ENCODE measurements at regions not wholly inside any gene's neighbourhood (a gene's known extent, or its start where the extent isn't known, plus 50 kb on each side); places are given as distances from the start of the nearest gene placed in this dataset.

GRCh38 chr13:112137144-112137543, 70.2 kb downstream of the SOX1 start:
- Histone ChIP-seq H3K9ac (ENCODE audit: low read depth, low read length) (no peak overlapping the region), H3K36me3 (ENCODE audit: insufficient read depth, low read depth, low read length) (no peaks in the 10 kb centered on the region), H3K4me3 (ENCODE audit: low read length) (no peak overlapping the region), H3K9me3 (ENCODE audit: insufficient read depth, low read depth, low read length) (no peaks in the 10 kb centered on the region), H3K4me1 (ENCODE audit: insufficient read depth, low read length) (no peaks in the 10 kb centered on the region), H3K27me3 (ENCODE audit: insufficient read depth, low read length) (no peaks in the 10 kb centered on the region; the same call in 1 of the 2 replicates), H3K27ac (ENCODE audit: low read length) (no peak overlapping the region)

- H3K27me3 ChIP-seq (ENCODE audit: insufficient read depth, low read length), result no peaks in the 10 kb centered on the region; the same call in 1 of the 2 replicates
- H3K27ac ChIP-seq (ENCODE audit: low read length), result no peak overlapping the region
- H3K9ac ChIP-seq (ENCODE audit: low read depth, low read length), result no peak overlapping the region
- H3K4me1 ChIP-seq (ENCODE audit: insufficient read depth, low read length), result no peaks in the 10 kb centered on the region
- H3K4me3 ChIP-seq (ENCODE audit: low read length), result no peak overlapping the region
- no peaks in the 10 kb centered on the region for H3K9me3 ChIP-seq (ENCODE audit: insufficient read depth, low read depth, low read length)
- no peaks in the 10 kb centered on the region for H3K36me3 ChIP-seq (ENCODE audit: insufficient read depth, low read depth, low read length)
Observed at GRCh38 chr13:112140366-112140765, 73.4 kb downstream of the SOX1 start.

- Histone ChIP-seq H3K9ac (ENCODE audit: low read depth, low read length) (no peak overlapping the region), H3K9me3 (ENCODE audit: insufficient read depth, low read depth, low read length) (no peaks in the 10 kb centered on the region), H3K27ac (ENCODE audit: low read length) (no peak overlapping the region), H3K36me3 (ENCODE audit: insufficient read depth, low read depth, low read length) (no peaks in the 10 kb centered on the region), H3K4me3 (ENCODE audit: low read length) (no peak overlapping the region), H3K27me3 (ENCODE audit: insufficient read depth, low read length) (no peaks in the 10 kb centered on the region; the same call in 1 of the 2 replicates), H3K4me1 (ENCODE audit: insufficient read depth, low read length) (no peaks in the 10 kb centered on the region)
Observed at GRCh38 chr13:112141643-112142400, 74.9 kb downstream of the SOX1 start.

GRCh38 chr13:112142401-112142930, 75.5 kb downstream of the SOX1 start:
- H3K27me3 ChIP-seq (ENCODE audit: insufficient read depth, low read length), result no peaks in the 10 kb centered on the region
- H3K36me3 ChIP-seq (ENCODE audit: insufficient read depth, low read depth, low read length), result no peaks in the 10 kb centered on the region
- H3K9me3 ChIP-seq (ENCODE audit: insufficient read depth, low read depth, low read length), result no peaks in the 10 kb centered on the region
- H3K27ac ChIP-seq (ENCODE audit: low read length), result no peak overlapping the region
- no peak overlapping the region for H3K9ac ChIP-seq (ENCODE audit: low read depth, low read length)
- H3K4me3 ChIP-seq (ENCODE audit: low read length), result no peak overlapping the region
- H3K4me1 ChIP-seq (ENCODE audit: insufficient read depth, low read length), result no peaks in the 10 kb centered on the region

GRCh38 chr13:112143046-112143752, 76.2 kb downstream of the SOX1 start:
- H3K27me3 ChIP-seq (ENCODE audit: insufficient read depth, low read length), result no peaks in the 10 kb centered on the region
- H3K9me3 ChIP-seq (ENCODE audit: insufficient read depth, low read depth, low read length), result no peaks in the 10 kb centered on the region
- H3K4me3 ChIP-seq (ENCODE audit: low read length), result no peak overlapping the region
- H3K36me3 ChIP-seq (ENCODE audit: insufficient read depth, low read depth, low read length), result no peaks in the 10 kb centered on the region
- no peak overlapping the region for H3K27ac ChIP-seq (ENCODE audit: low read length)
- H3K9ac ChIP-seq (ENCODE audit: low read depth, low read length), result no peak overlapping the region
- no peaks in the 10 kb centered on the region for H3K4me1 ChIP-seq (ENCODE audit: insufficient read depth, low read length)

GRCh38 chr13:112143753-112144615, 77.0 kb downstream of the SOX1 start:
- H3K36me3 ChIP-seq (ENCODE audit: insufficient read depth, low read depth, low read length), result no peaks in the 10 kb centered on the region
- H3K27ac ChIP-seq (ENCODE audit: low read length), result no peak overlapping the region
- H3K9ac ChIP-seq (ENCODE audit: low read depth, low read length), result no peak overlapping the region
- H3K4me3 ChIP-seq (ENCODE audit: low read length), result no peak overlapping the region
- H3K4me1 ChIP-seq (ENCODE audit: insufficient read depth, low read length), result no peaks in the 10 kb centered on the region
- H3K9me3 ChIP-seq (ENCODE audit: insufficient read depth, low read depth, low read length), result no peaks in the 10 kb centered on the region; the same call in 1 of the 2 replicates
- no peaks in the 10 kb centered on the region for H3K27me3 ChIP-seq (ENCODE audit: insufficient read depth, low read length)

GRCh38 chr13:112144616-112145550, 77.9 kb downstream of the SOX1 start:
- no peak overlapping the region for H3K27ac ChIP-seq (ENCODE audit: low read length)
- H3K9me3 ChIP-seq (ENCODE audit: insufficient read depth, low read depth, low read length), result no peaks in the 10 kb centered on the region; the same call in 1 of the 2 replicates
- no peaks in the 10 kb centered on the region for H3K4me1 ChIP-seq (ENCODE audit: insufficient read depth, low read length)
- no peak overlapping the region for H3K4me3 ChIP-seq (ENCODE audit: low read length)
- no peaks in the 10 kb centered on the region for H3K36me3 ChIP-seq (ENCODE audit: insufficient read depth, low read depth, low read length)
- no peaks in the 10 kb centered on the region for H3K27me3 ChIP-seq (ENCODE audit: insufficient read depth, low read length)
- no peak overlapping the region for H3K9ac ChIP-seq (ENCODE audit: low read depth, low read length)

- Histone ChIP-seq H3K9me3 (ENCODE audit: insufficient read depth, low read depth, low read length) (no peaks in the 10 kb centered on the region; the same call in 1 of the 2 replicates), H3K4me3 (ENCODE audit: low read length) (no peak overlapping the region), H3K9ac (ENCODE audit: low read depth, low read length) (no peak overlapping the region), H3K27me3 (ENCODE audit: insufficient read depth, low read length) (no peaks in the 10 kb centered on the region), H3K27ac (ENCODE audit: low read length) (no peak overlapping the region), H3K4me1 (ENCODE audit: insufficient read depth, low read length) (no peaks in the 10 kb centered on the region), H3K36me3 (ENCODE audit: insufficient read depth, low read depth, low read length) (no peaks in the 10 kb centered on the region)
Observed at GRCh38 chr13:112145551-112146360, 78.8 kb downstream of the SOX1 start.

GRCh38 chr13:112150352-112150751, 83.4 kb downstream of the SOX1 start:
- H3K27me3 ChIP-seq (ENCODE audit: insufficient read depth, low read length), result no peaks in the 10 kb centered on the region; the same call in 1 of the 2 replicates
- H3K27ac ChIP-seq (ENCODE audit: low read length), result no peak overlapping the region
- H3K4me3 ChIP-seq (ENCODE audit: low read length), result no peak overlapping the region
- H3K9ac ChIP-seq (ENCODE audit: low read depth, low read length), result no peak overlapping the region
- no peaks in the 10 kb centered on the region; the same call in 1 of the 2 replicates for H3K9me3 ChIP-seq (ENCODE audit: insufficient read depth, low read depth, low read length)
- H3K36me3 ChIP-seq (ENCODE audit: insufficient read depth, low read depth, low read length), result no peaks in the 10 kb centered on the region
- H3K4me1 ChIP-seq (ENCODE audit: insufficient read depth, low read length), result no peaks in the 10 kb centered on the region

GRCh38 chr13:112152846-112153245, 85.9 kb downstream of the SOX1 start:
- H3K4me1 ChIP-seq (ENCODE audit: insufficient read depth, low read length), result no peaks in the 10 kb centered on the region
- H3K9me3 ChIP-seq (ENCODE audit: insufficient read depth, low read depth, low read length), result peaks cover 11% of the 10 kb centered on the region; the same call in 1 of the 2 replicates
- no peaks in the 10 kb centered on the region for H3K36me3 ChIP-seq (ENCODE audit: insufficient read depth, low read depth, low read length)
- H3K9ac ChIP-seq (ENCODE audit: low read depth, low read length), result no peak overlapping the region
- no peak overlapping the region for H3K27ac ChIP-seq (ENCODE audit: low read length)
- H3K4me3 ChIP-seq (ENCODE audit: low read length), result no peak overlapping the region
- H3K27me3 ChIP-seq (ENCODE audit: insufficient read depth, low read length), result no peaks in the 10 kb centered on the region; the same call in 1 of the 2 replicates
